ENCODE measurements at regions not wholly inside any gene's neighbourhood (a gene's known extent, or its start where the extent isn't known, plus 50 kb on each side); places are given as distances from the start of the nearest gene placed in this dataset.
A peak's percentile ranks its signal among the peaks of the same experiment; 100 is the strongest.

- peaks cover 8% of the 10 kb centered on the region for H3K4me1 ChIP-seq
- H3K27me3 ChIP-seq, result peaks cover 34% of the 10 kb centered on the region
- TF ChIP-seq EP300 (IDR thresholded peaks at IDR 0.05) (no peak), CTCF (IDR thresholded peaks at IDR 0.05) (no peak), POLR2A (IDR thresholded peaks at IDR 0.05) (no peak), POLR2AphosphoS5 (IDR thresholded peaks at IDR 0.05) (no peak)
- H3K36me3 ChIP-seq, result no peaks in the 10 kb centered on the region
- no peak overlapping the region for H3K4me3 ChIP-seq
- H3K27ac ChIP-seq, result no peak overlapping the region
- WGBS, result 22% methylated on average over 9 of the region's 9 CpGs
- DNase-seq (ENCODE audit: low spot score in 2 of 2), result peak in 1 of 2 donors; percentile 74
- H3K9me3 ChIP-seq, result no peaks in the 10 kb centered on the region
These were observed 157.5 kb upstream of the SMIM23 start for GRCh38 chr5:171627936-171628632.

GRCh38 chr5:171628633-171628974 is 157.0 kb upstream of the SMIM23 start:
- 40% methylated on average over 6 of the region's 6 CpGs for WGBS
- H3K27me3 ChIP-seq, result peaks cover 37% of the 10 kb centered on the region

GRCh38 chr5:171629221-171629620 is 156.4 kb upstream of the SMIM23 start:
- H3K27ac ChIP-seq, result no peak overlapping the region
- no peaks in the 10 kb centered on the region for H3K9me3 ChIP-seq
- peak in 1 of 2 donors; percentile 53 for DNase-seq (ENCODE audit: low spot score in 2 of 2)
- no peak overlapping the region for H3K4me3 ChIP-seq
- no peaks in the 10 kb centered on the region for H3K36me3 ChIP-seq
- no peak for TF ChIP-seq EP300 (IDR thresholded peaks at IDR 0.05)
- TF ChIP-seq POLR2AphosphoS5 (IDR thresholded peaks at IDR 0.05), result no peak
- no peak for TF ChIP-seq POLR2A (IDR thresholded peaks at IDR 0.05)
- TF ChIP-seq CTCF (IDR thresholded peaks at IDR 0.05), result no peak
- WGBS, result 36% methylated on average over 7 of the region's 7 CpGs
- H3K27me3 ChIP-seq, result peaks cover 40% of the 10 kb centered on the region
- H3K4me1 ChIP-seq, result peaks cover 8% of the 10 kb centered on the region

More at GRCh38 chr5:171628633-171628974, 157.0 kb upstream of the SMIM23 start:
- Histone ChIP-seq H3K9me3 (no peaks in the 10 kb centered on the region), H3K4me3 (no peak overlapping the region), H3K4me1 (peaks cover 8% of the 10 kb centered on the region), H3K36me3 (no peaks in the 10 kb centered on the region), H3K27ac (no peak overlapping the region)
- DNase-seq (ENCODE audit: low spot score in 2 of 2), result peak in 1 of 2 donors; percentile 35
- TF ChIP-seq POLR2A (IDR thresholded peaks at IDR 0.05) (no peak), CTCF (IDR thresholded peaks at IDR 0.05) (no peak), EP300 (IDR thresholded peaks at IDR 0.05) (no peak), POLR2AphosphoS5 (IDR thresholded peaks at IDR 0.05) (no peak)

- Histone ChIP-seq H3K4me3 (no peak overlapping the region), H3K9me3 (no peaks in the 10 kb centered on the region), H3K36me3 (no peaks in the 10 kb centered on the region), H3K27ac (no peak overlapping the region), H3K27me3 (peaks cover 42% of the 10 kb centered on the region), H3K4me1 (peaks cover 8% of the 10 kb centered on the region)
- peak in 1 of 2 donors; percentile 80 for DNase-seq (ENCODE audit: low spot score in 2 of 2)
- WGBS, result 10% methylated on average over 24 of the region's 28 CpGs
- TF ChIP-seq POLR2A (IDR thresholded peaks at IDR 0.05), result no peak
- no peak for TF ChIP-seq POLR2AphosphoS5 (IDR thresholded peaks at IDR 0.05)
- peak in 1 of 2 donors; percentile 33 for TF ChIP-seq CTCF (IDR thresholded peaks at IDR 0.05)
- no peak for TF ChIP-seq EP300 (IDR thresholded peaks at IDR 0.05)
These were observed 155.8 kb upstream of the SMIM23 start for GRCh38 chr5:171629628-171630349.

- Histone ChIP-seq H3K27me3 (peaks cover 42% of the 10 kb centered on the region), H3K9me3 (no peaks in the 10 kb centered on the region), H3K4me3 (no peak overlapping the region), H3K27ac (no peak overlapping the region), H3K4me1 (peaks cover 8% of the 10 kb centered on the region), H3K36me3 (no peaks in the 10 kb centered on the region)
- 54% methylated on average over 11 of the region's 11 CpGs for WGBS
- peak in 1 of 2 donors; percentile 7 for DNase-seq (ENCODE audit: low spot score in 2 of 2)
- TF ChIP-seq POLR2AphosphoS5 (IDR thresholded peaks at IDR 0.05), result no peak
- TF ChIP-seq POLR2A (IDR thresholded peaks at IDR 0.05), result no peak
These were observed 155.1 kb upstream of the SMIM23 start for GRCh38 chr5:171630350-171631065.

Data from suprapubic skin (tissue), 4 donors.